HepG2 (cell line): ENCODE measurements at regions not wholly inside any gene's neighbourhood (a gene's known extent, or its start where the extent isn't known, plus 50 kb on each side); places are given as distances from the start of the nearest gene placed in this dataset.

Experiments
- EZH2 ChIP-seq: conservative IDR thresholded peaks from 2 replicates; pipeline ENCODE4 v1.6.1; 2012; ENCODE audit warnings: mild to moderate bottlenecking, low read depth, low read length, moderate library complexity
- MAFK ChIP-seq, 2 experiments: IDR thresholded peaks in 1 of 2; conservative IDR thresholded peaks in 1 of 2; 2 replicates each; pipeline ENCODE4 v1.6.1; 2011; ENCODE audit warnings: improper control_type of control experiment in 2 of 2, low read length in 2 of 2
- SMARCC2 ChIP-seq: fragments of 450-650 bp; IDR thresholded peaks from 2 replicates; pipeline ENCODE4 v1.6.1; 2017; ENCODE audit warnings: antibody characterized with exemption, mild to moderate bottlenecking
- ZNF33B ChIP-seq: sonication (generic); formaldehyde crosslinking; IDR thresholded peaks from 2 replicates; pipeline ENCODE4 v1.5.1; 2020; ENCODE audit warnings: mild to moderate bottlenecking, missing genetic modification reagents
- TF ChIP-seq, protein P1 (sequence below): sonication (generic); formaldehyde crosslinking; IDR thresholded peaks from 2 replicates; pipeline ENCODE4 v1.8.0; 2022; ENCODE audit warnings: missing genetic modification reagents, mild to moderate bottlenecking, borderline replicate concordance
- TF ChIP-seq, protein P2 (sequence below): sonication (generic); formaldehyde crosslinking; IDR thresholded peaks from 2 replicates; pipeline ENCODE4 v1.5.0; 2020; ENCODE audit warnings: missing genetic modification reagents
- TF ChIP-seq, protein P3 (sequence below): sonication (generic); formaldehyde crosslinking; IDR thresholded peaks from one replicate; pipeline ENCODE4 v1.5.1; 2020; ENCODE audit warnings: mild to moderate bottlenecking, missing genetic modification reagents; ENCODE audit errors: not compliant biosample characterization

DNA sequence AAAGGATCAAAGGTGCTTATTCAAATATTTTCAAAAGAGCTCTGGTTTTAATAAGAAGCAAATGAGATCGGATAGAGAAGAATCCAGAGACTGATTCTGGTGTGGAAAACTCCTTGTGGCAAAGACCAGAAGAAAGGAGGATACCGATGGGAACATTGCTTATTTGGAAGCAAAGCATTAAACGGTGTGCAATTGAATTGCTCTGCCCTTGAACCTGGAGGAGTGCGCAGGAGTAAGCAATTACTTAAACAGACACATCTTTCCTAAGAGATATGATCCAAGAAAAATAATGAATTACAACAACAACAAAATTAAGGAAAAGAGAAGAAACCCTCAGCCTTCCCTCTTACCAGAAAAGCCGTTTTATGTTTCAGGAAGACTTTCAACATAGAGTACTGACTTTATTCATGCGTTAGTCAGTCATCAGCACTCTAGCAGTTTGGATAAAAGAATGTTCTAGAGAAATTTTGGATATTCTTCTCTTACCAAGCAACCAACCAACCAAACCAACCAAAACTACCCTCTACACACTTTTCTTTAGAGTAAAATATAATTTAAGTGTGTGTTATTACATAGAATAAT is 191.7 kb downstream of the NTMT2 start:
- TF ChIP-seq, protein P1, sequence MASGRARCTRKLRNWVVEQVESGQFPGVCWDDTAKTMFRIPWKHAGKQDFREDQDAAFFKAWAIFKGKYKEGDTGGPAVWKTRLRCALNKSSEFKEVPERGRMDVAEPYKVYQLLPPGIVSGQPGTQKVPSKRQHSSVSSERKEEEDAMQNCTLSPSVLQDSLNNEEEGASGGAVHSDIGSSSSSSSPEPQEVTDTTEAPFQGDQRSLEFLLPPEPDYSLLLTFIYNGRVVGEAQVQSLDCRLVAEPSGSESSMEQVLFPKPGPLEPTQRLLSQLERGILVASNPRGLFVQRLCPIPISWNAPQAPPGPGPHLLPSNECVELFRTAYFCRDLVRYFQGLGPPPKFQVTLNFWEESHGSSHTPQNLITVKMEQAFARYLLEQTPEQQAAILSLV (CRISPR knock-in tag): no peak
- TF ChIP-seq ZNF33B (CRISPR knock-in tag) (no peak), SMARCC2 (no peak), EZH2 (no peak), MAFK (conservative IDR thresholded peaks at IDR 0.05 in 1 of 2, IDR thresholded peaks at IDR 0.05 in 1 of 2; ENCODE audit: low read length in 2 of 2) (no peak)
- TF ChIP-seq, protein P2, sequence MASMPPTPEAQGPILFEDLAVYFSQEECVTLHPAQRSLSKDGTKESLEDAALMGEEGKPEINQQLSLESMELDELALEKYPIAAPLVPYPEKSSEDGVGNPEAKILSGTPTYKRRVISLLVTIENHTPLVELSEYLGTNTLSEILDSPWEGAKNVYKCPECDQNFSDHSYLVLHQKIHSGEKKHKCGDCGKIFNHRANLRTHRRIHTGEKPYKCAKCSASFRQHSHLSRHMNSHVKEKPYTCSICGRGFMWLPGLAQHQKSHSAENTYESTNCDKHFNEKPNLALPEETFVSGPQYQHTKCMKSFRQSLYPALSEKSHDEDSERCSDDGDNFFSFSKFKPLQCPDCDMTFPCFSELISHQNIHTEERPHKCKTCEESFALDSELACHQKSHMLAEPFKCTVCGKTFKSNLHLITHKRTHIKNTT (CRISPR knock-in tag): no peak
- TF ChIP-seq, protein P3, sequence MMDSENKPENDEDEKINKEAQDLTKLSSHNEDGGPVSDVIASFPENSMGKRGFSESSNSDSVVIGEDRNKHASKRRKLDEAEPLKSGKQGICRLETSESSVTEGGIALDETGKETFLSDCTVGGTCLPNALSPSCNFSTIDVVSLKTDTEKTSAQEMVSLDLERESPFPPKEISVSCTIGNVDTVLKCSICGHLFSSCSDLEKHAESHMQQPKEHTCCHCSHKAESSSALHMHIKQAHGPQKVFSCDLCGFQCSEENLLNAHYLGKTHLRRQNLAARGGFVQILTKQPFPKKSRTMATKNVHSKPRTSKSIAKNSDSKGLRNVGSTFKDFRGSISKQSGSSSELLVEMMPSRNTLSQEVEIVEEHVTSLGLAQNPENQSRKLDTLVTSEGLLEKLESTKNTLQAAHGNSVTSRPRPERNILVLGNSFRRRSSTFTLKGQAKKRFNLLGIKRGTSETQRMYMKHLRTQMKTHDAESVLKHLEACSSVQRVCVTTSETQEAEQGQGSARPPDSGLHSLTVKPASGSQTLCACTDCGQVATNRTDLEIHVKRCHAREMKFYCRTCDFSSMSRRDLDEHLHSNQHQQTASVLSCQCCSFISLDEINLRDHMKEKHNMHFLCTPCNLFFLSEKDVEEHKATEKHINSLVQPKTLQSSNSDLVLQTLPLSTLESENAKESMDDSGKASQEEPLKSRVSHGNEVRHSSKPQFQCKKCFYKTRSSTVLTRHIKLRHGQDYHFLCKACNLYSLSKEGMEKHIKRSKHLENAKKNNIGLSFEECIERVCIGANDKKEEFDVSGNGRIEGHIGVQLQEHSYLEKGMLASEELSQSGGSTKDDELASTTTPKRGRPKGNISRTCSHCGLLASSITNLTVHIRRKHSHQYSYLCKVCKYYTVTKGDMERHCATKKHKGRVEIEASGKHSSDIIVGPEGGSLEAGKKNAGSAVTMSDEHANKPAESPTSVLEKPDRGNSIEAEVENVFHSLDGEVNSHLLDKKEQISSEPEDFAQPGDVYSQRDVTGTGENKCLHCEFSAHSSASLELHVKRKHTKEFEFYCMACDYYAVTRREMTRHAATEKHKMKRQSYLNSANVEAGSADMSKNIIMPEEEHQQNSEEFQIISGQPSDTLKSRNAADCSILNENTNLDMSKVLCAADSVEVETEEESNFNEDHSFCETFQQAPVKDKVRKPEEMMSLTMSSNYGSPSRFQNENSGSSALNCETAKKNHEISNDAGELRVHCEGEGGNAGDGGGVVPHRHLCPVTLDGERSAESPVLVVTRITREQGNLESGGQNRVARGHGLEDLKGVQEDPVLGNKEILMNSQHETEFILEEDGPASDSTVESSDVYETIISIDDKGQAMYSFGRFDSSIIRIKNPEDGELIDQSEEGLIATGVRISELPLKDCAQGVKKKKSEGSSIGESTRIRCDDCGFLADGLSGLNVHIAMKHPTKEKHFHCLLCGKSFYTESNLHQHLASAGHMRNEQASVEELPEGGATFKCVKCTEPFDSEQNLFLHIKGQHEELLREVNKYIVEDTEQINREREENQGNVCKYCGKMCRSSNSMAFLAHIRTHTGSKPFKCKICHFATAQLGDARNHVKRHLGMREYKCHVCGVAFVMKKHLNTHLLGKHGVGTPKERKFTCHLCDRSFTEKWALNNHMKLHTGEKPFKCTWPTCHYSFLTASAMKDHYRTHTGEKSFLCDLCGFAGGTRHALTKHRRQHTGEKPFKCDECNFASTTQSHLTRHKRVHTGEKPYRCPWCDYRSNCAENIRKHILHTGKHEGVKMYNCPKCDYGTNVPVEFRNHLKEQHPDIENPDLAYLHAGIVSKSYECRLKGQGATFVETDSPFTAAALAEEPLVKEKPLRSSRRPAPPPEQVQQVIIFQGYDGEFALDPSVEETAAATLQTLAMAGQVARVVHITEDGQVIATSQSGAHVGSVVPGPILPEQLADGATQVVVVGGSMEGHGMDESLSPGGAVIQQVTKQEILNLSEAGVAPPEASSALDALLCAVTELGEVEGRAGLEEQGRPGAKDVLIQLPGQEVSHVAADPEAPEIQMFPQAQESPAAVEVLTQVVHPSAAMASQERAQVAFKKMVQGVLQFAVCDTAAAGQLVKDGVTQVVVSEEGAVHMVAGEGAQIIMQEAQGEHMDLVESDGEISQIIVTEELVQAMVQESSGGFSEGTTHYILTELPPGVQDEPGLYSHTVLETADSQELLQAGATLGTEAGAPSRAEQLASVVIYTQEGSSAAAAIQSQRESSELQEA (CRISPR knock-in tag): no peak
